Medulla oblongata (tissue), 1 donor: ENCODE measurements at regions not wholly inside any gene's neighbourhood (a gene's known extent, or its start where the extent isn't known, plus 50 kb on each side); places are given as distances from the start of the nearest gene placed in this dataset.
"Not testable (repeated sequence)": the region's sequence is repeated elsewhere in the genome, so short reads cannot be mapped to it uniquely, and the experiment has no call there.

ENCODE experiments used
- DNase-seq: peaks from one replicate; pipeline ENCODE4 v3.0.0-alpha.2; 2015; ENCODE audit errors: extremely low spot score

DNA sequence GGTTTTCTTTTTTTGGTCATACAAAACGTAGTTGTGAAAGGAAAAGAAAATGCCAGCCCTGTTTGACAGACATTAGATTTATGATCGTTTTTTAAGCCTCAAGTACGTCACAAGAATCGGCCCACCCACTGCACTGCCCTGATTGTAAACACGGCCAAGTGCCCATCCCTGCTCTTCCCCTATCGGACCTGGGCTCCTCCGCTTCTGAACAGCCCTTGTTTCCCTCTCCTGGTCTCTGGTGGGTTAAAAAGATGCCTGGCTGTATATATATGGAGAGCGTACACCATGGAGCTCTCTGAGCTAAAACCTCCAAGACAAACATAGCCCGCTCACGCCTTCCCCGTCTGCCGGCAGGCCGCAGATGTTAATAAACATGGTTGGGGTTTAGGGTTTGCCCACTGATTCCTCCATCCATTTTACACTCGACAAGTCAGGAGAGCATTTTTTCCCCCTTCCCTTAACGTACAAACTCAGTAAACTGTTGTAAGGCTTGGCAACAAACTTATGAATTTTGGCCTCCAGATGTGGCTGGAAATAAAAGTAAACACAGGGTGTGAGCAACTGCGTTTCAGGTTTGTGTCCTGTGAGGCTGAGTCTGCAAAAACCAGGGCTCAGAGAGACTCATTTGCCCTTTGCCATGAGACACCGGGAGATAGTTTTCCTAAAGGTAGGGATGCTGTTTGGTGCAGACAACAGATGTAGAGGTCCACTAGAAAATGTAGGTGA, 325.9 kb downstream of the SOX9 start:
- no peak for DNase-seq

DNA sequence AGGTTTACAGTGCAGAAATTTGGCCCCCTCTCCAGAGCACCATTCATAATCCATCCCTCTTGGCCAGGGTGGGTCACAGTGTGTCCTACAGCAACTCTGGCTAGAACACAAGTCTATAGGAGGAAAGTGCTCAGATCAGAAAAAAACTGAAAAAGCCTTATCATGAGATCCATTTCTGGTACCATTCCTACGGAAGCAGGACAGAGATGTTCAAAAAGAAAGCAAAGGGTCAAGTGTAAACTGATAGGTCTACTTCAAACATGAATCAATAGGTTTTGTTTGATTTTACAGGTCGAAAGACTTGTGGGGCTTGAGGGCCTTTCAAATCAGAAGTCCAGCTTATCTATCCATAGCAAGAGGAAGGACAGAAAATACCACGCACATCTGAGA, 326.4 kb downstream of the SOX9 start:
- no peak for DNase-seq

DNA sequence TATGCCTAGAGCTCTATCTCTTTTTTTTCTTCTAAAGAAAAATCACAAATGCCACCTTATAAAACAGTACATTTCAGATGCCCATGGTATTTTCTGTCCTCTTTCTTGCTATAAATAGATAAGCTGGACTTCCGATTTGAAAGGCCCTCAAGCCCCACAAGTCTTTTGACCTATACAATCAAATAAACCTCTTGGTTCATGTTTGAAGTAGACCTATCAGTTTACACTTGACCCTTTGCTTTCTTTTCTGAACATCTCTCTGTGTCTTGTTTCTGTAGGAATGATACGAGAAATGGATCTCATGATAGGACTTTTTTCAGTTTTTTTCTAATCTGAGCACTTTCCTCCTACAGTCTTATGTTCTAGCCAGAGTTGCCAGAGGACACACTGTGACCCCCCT, 327.2 kb downstream of the SOX9 start:
- DNase-seq: no peak

DNA sequence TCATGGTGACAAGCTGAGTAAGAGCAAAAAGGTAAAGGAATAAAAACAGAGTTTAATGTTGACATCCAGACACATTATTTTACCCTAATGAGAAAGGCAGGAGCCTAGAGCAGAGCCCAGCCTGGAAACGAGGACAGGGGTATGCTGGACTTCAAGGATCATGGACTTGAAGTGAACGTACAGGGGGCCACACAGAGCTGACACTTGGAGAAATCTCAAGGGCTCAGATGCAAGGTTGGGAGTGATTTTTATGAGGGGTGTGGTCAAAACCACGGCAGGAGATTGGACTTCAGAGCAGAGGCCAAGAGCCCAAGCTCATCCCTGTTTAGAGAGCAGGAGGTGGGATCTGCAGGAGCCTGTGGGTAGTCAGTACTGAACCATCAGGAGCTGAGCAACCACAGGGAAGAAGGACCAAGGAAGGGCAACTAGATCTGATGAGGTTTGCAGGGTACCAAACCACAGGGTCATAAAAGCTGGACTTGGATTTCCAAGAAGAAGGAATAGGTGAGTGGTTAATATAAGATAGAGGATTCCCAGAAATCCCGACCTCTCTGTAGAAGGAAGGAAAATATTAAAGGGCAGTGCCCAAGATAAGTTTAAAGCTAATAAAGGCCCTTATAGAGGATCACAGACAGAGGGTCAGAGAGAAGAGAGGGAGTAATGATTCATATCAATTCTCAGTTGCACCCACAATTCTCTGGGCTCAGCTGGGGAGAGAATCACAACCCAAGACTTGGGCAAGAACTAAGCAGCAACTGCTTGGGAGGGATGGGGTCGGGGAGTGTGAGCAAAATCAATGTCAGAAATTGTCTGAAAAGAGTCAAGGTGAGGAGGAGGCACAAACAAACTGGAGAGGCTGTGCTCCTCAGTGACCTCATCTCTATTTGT, 331.7 kb downstream of the SOX9 start:
- no peak for DNase-seq

DNA sequence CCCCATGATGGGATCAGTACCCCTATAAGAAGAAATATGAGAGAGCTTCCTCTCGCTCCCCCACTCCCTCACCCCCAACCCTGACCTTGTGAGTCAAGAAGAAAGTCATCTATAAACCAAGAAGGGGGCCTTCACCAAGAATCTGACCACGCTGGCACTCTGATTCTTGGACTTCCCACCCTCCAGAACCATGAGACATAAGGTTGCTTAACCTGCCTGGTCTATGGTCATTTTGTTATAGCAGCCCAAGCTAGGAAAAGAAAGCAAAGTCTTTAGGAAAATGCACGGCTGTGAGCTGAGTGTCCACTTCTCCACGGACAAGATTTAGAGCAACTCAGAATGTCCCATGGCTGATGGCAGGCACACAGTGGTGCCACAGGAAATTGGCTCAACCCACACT, 333.5 kb downstream of the SOX9 start:
- DNase-seq: no peak

DNA sequence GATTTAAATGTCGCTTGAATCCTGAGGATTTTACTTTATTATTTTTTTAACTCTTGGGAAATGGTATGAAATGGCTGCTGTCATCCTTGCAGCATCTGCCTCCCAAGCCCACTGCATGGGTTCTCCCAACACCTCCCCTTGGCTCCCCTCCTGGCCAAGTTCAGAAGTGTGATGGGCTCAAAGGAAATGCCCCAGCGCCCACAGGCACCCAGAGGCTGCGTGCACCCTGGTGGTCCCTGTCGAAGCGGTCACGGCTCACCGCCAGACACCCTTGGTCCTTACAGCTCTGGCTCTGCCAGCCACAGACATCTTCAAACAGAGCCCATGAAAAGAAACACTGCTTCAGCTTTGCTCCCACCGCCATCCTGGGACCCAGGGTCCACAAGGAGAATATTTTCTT, 334.7 kb downstream of the SOX9 start:
- no peak for DNase-seq

DNA sequence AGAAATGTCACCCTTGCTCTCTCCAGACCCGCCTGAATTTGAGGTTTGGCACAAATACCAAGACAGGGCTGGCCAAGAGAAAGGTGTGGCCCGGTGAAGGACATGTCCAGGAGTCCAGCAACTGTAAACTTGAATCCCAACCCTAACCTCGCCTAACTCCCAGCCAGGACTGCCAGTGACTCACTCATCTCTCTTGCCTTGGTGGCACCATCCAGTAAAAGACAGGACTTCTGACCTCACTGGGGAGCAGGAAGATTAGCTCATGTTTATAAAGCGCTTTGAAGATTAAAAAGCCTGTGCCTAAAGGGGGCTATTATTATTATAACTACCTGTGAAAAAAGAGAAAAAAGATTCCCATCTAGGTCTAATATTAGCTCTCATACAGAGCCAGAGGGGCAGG, 335.3 kb downstream of the SOX9 start:
- DNase-seq: no peak

DNA sequence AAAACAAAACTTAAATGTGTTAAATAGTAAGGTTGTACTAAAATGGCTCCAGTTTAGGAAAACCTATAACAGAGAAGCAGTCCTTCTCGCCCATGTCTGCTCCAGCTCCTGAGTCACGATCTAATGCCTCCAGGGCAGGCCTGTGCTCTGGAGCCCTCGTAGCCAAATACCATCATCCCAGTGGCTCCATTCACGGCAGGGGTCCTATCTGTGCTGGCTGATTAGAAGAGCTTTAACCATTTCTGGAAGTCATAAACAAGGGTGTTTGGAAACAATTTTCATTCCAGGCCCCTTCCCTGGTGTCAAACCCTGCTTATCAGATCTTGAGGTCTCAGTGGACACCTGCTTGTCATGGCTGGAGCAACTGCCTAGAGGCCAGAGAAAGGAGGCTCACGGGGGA, 336.9 kb downstream of the SOX9 start:
- no peak for DNase-seq

DNA sequence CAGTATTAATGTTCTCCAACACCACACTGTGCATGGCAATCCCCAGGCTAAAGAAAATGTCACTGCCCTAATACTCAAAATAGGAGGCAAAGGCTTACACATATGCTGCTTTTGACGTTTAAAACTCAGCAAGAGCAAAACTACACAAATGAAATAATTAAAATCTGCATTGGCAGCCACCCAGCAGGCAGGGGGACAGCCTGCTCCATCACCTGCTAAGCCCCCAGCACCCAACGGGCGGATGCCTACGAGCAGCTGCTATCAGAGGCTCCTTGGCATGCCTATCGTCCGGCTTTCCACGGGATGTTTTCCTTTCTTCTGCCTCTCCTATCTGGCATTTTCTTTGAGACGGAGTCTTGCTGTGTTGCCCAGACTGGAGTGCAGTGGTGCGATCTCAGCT, 337.5 kb downstream of the SOX9 start:
- DNase-seq: no peak

DNA sequence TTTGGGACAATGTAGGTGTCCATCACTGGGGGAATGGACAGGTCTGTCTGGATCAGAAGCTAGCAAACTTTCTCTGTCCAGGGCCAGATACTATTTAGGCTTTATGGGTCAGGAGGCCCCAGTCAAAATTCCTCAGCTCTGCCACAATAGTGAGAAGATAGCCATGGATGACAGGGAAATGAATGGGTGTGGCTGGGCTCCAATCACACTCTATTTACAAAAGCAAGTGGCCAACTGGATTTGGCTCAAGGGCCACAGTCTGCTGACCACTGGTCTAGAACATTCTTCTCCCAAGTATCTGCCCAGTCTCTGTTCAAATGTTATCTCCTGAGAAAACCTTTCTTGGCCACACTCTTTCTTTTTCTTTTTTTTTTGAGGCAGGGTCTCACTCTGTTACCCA, 339.9 kb downstream of the SOX9 start:
- DNase-seq: no peak

DNA sequence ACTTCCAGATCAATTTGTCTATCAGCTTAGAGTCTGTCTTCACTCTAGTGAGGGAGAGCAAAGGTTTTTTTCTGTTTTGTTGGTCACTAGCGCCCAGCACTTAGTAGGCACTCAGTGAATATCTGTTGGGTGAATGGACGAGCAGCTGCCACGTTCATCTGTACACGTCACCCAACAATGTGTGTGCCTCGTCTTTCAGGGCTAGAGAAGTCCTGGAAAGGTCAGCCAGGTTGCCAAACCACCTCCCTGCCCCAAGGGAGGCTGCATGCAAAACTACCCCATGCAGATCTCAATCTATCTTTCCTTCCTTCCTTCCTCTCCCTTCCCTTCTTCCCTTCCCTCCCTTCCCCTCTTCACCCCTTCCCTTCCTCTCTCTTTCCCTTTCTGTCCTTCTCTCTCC, 340.9 kb downstream of the SOX9 start:
- no peak for DNase-seq

DNA sequence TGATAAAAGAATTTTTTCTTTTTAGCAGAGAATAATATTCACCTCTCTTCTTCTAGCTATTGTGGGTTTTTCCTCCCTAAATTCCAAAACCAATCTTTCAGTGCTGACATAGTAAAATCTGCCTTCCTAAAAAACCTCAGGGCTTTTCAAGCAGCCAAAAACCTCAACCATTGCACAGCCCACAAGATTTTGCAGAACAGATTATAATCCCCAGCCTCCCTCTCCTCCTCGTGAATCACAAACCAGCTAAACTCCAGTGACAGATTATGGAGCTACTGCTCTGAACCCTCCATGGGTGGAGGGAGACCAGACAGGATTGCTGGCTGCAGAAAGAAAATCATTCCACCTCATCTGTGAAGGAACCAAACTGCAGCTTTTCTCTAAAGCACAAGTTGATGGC, 341.6 kb downstream of the SOX9 start:
- DNase-seq: no peak

DNA sequence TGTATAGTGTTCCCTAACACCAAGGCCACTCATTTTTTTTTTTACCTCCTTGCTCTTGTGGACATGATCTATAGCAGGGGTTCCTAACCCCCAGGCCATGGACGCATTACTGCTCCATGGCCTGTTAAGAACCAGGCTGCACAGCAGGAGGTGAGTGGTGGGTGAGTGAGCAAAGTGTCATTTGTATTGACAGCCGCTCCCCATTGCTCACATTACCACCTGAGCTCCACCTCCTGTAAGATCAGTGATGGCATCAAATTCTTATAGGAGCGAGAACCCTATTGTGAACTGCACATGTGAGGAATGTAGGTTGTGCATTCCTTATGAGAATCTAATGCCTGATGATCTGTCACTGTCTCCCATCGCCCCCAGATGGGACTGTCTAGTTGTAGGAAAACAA, 342.0 kb downstream of the SOX9 start:
- no peak for DNase-seq

DNA sequence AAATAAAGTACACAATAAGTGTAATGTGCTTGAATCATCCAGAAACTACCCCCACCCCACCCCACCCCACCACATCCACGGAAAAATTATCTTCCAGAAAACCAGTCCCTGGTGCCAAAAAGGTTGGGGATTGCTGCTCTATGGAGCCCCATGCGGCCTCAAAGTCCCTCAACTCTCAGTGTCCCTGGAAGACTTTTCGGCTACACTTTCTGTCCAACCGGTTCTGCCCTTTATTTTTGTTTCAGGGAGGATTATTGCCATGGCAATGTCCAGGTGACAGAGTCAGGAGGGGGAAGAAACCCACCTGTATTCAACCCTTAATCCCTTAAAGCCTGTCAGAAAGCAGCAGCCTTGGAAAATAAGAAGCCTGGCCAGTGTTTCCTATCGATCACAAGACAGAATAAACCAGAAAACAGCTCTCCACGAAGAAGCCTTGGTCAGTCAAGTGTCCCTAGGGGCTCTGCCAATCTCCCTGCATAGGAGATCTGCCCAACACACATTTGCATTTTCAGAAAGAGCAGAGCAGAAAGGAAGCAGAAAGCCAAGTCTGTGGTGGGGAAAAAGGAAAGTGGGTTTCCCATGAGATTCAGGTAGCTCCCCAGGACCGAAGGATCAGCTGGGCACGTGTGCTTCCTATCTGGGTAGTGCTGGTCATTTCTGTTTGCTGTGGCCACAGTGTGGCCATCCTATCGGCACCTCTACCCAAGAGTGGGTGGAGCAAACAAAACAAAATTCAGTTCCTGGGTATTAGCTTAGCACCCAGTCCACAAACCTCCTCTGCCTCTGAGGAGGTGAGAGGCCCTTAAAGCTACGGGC, 342.7 kb downstream of the SOX9 start:
- peak; percentile 51 for DNase-seq

DNA sequence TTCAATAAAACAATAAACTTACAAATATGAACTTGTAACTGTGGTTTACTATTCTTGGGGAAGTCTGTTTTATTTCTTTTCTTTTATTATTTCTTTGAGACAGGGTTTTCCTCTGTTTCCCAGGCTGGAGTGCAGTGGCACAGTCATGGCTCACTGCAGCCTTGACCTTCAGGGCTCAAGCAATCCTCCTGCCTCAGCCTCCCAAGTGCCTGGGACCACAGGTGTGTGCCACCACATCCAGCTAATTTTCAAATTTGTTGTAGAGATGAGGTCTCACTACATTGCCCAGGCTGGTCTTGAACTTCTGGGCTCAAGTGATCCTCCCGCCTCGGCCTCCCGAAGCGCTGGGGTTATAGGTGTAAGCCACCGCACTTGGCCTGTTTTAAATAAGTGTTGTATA, 343.4 kb downstream of the SOX9 start:
- not testable (repeated sequence) for DNase-seq

DNA sequence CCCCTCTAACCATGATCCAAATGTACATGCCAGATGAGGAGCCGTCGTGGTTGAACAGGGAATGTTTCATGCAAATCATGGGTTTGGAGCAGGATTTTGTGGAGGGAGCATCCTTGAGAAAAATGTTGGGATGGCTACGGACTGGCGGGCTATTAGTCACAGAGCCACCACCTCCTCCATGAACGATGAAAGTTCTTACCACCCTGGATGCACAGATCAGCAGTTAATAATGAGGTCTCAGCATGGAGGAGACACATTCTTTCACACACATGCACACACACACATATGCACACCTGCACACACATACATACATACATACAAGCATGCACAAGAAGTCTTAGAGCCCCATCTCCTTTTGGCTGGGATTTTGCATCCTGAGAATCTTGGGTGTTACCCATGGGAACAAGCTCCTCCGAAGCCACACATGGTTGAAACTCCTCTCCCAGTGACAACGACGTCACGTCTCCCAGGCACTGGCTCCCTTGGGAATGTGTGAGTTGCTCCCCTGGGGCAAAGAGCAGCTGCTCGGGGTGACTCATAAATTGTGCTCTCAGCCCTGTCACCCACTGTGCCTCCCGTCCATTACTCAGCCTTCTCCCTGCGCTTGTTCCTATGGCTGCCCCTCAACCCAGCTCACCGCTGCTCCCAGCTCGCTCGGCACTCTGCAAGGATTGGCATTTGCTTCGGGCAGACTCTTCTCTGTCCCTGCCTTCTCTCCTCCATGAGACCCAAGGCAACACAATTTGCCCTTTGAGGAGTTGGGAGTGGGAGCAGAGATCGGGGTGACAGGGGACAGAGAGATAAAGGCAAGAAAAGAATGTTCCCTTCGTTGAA, 344.6 kb downstream of the SOX9 start:
- DNase-seq: no peak

DNA sequence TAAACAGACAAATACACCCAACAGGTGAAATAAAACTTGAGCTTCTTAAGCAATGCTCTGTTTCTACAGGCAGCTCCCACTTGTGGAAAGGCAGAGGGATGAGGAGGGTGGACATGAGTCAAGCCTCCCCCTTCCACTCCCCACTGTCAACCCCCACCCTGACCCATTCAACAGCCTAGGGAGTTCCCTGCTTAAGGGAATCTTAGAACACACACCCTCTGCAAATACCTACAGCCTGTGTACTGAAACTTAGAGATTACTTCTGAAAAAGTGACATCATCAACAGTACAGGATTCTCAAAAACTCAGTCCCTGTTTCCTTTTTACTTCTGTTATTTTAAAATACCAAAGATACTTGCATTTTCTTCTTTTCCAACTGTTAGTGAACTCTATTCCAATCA, 345.4 kb downstream of the SOX9 start:
- no peak for DNase-seq

DNA sequence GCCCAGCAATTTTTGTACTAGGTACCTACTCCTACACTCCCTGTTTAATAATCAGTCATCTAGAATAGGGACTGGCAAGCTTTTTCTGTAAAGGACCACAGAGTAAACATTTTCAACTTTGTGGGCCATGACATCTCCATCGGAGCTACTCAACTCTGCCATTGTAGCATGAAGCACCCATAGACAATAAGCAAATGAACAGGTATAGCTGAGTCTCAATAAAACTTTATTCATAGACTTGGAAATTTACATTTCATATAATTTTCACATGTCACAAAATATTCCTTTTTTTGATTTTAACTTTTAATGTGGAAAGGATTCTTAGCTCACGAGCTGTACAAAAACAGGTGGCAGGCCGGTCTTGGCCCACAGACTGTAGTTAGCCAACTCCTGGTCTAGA, 345.8 kb downstream of the SOX9 start:
- DNase-seq: no peak

DNA sequence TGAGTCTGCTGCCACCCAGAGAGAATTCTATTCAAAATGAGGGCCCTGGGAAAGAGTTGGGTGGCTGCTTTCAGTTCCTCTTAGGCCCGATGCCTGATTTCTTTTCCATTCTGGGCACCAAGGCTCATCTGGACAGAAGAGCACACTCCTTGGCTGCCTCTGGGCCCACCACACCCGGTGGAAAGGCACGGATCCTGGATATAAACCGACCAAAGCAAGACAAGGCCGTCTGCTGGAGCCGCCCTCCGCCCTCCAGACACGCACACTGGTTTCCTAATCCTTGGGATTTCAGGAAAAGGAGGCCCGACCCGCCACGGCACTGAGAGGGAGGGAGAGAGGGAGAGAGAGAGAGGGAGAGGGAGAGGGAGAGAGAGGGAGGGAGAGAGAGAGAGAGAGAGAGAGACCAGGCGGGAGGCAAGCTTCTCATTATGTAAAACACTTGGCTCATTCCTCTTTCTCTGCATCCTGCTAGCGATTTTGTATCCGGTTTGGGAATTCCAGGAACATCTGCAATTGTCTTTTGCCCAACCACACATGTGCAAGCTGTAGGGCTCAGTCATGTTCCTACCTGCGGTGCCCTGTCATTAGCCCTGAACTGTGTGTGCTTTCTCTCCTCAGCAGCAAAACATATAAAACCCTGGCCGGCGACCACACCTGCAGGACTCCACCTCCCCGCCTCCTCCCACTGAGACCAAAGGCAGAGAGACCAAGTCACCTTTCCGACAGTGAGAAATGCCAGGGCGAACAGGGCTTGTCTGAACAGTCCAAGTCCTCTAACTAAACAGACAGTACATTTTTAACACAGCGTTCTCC, 347.2 kb downstream of the SOX9 start:
- peak; percentile 42 for DNase-seq

DNA sequence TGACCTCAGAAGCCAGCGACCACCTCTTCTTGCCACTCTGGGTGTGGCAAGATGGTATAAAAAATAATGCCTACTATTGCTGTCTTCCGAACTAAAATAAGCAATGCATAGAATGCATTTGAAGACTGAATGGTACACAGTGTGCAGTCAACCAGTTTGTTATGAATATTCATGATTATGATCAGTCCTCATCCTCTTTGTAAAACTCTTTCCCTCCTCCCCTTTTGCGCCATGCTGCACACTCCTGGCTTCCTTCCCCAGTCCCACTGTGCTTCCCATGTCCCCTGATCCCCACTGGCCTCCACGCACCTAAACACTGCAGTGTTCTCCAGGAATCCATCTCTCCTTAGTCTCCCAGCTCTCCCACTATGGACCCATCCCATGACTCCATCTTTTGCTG, 348.0 kb downstream of the SOX9 start:
- no peak for DNase-seq
